Type B pancreatic cell (in vitro differentiated cells): ENCODE measurements at regions not wholly inside any gene's neighbourhood (a gene's known extent, or its start where the extent isn't known, plus 50 kb on each side); places are given as distances from the start of the nearest gene placed in this dataset.

Experiments used
- DNase-seq: peaks from one replicate; pipeline ENCODE4 v3.0.0; 2021; ENCODE audit warnings: mixed read lengths; ENCODE audit not compliant: unreplicated experiment; ENCODE audit errors: extremely low spot score
- H3K27ac Mint-ChIP-seq: 2 replicates; pipeline ENCODE4 v1.8.0; 2021; ENCODE audit warnings: mild to moderate bottlenecking, mixed read lengths
- H3K27me3 Mint-ChIP-seq: 2 replicates; pipeline ENCODE4 v1.8.0; 2021; ENCODE audit warnings: mixed read lengths
- H3K36me3 Mint-ChIP-seq: 2 replicates; pipeline ENCODE4 v1.8.0; 2021; ENCODE audit warnings: mixed read lengths
- H3K4me1 Mint-ChIP-seq: one replicate; pipeline ENCODE4 v1.8.0; 2021; ENCODE audit warnings: mixed read lengths; ENCODE audit not compliant: unreplicated experiment
- H3K4me3 Mint-ChIP-seq: 2 replicates; pipeline ENCODE4 v1.8.0; 2021; ENCODE audit warnings: mild to moderate bottlenecking, mixed read lengths
- H3K9me3 Mint-ChIP-seq: 2 replicates; pipeline ENCODE4 v1.8.0; 2021; ENCODE audit warnings: mixed read lengths
- TF ChIP-seq, protein P1 (sequence below): fragments of 200-600 bp; sonication (generic); conservative IDR thresholded peaks from 2 replicates; pipeline ENCODE4 v1.5.0; 2021; ENCODE audit warnings: antibody characterized with exemption, mild to moderate bottlenecking

DNA sequence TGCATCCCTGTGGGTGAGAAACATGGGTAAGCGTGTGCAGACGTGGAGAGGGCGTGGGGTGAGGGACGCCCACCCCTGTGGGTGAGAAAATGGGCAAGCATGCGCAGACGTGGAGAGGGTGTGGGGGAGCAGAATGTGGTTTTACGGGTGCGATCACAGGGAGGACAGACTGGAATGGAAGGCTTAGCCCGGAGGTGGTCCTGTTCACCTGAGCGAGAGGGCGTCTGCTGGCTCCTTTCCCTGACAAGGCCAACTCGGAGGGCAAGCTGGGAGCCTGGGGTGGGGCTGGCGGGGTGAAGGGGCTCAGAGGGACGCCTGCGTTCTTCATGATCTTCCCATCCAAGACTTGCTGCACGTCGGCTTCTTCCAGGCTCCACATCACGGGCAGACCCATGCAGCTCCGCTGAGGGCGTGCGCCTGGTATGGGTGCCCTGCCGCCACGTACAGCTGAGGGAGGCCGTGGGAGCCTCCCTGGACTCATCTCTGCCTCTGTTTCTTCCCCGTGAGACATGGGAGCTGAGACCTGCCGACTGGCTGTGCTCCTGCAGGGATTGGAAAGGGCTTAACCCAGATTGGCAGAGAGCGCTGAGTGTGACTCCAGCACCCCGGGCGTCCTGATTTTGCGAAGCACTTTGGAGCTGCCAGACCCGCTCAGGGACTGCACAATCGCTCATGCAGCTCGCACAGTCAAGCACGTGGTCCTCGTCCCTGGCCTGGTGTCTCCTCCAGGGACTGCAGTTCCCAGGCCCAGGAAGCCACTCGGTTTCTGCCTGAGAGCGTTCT is 74.3 kb upstream of the SHH start:
- DNase-seq: no peak

DNA sequence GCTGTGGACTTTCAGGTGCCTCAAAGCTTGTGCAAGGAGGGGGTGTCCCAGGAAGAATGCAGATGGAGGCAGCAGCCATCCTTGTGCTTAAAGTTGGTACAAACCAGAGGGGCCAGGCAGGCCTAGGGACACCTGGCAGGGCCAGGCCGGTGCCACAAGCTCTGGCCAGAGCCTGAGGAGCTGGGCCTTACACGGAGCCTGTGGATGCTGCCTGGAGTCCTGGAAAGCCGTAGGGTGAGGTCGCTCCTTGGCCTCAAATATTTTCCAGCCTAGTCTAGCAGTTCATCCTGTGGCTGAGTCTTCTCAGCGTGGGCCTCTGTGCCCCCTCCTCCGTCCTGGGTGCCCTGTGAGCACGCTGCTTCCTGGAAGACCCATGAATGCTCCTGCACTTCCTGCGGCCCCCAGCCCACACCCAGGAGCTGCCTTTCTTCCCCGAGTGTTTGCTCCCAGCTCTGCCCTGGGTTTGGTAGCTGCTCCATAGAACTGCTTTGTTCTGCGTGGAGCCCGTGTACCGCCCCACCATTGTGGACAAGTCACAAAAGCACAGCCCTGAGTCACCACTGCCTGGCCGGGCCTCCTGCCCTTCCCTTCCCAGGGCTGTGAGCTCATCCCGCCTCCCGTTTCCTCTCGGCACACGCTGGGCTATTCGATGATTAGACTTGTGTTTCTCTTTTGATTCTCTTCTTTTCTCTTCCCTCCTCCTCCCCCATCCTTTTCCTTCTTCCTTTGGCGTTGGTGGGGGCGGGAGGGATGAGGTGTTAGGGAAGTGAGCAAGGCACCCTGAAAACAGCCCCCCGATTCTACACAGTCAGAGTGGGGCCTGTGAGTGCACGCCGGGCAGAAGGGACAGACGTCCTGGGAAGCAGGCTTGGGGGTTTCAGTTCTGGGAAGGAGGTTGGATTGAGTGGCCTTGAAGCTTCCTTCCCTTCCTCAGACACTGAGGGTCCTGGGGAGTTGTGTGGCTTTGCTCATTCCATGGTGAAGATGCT is 73.2 kb upstream of the SHH start:
- H3K27ac Mint-ChIP-seq: no peak overlapping the region
- no peaks in the 10 kb centered on the region for H3K9me3 Mint-ChIP-seq
- peaks cover 5% of the 10 kb centered on the region for H3K4me1 Mint-ChIP-seq
- H3K27me3 Mint-ChIP-seq: peaks cover 4% of the 10 kb centered on the region
- H3K4me3 Mint-ChIP-seq: no peak overlapping the region
- DNase-seq: no peak
- H3K36me3 Mint-ChIP-seq: no peaks in the 10 kb centered on the region
- TF ChIP-seq, protein P1, sequence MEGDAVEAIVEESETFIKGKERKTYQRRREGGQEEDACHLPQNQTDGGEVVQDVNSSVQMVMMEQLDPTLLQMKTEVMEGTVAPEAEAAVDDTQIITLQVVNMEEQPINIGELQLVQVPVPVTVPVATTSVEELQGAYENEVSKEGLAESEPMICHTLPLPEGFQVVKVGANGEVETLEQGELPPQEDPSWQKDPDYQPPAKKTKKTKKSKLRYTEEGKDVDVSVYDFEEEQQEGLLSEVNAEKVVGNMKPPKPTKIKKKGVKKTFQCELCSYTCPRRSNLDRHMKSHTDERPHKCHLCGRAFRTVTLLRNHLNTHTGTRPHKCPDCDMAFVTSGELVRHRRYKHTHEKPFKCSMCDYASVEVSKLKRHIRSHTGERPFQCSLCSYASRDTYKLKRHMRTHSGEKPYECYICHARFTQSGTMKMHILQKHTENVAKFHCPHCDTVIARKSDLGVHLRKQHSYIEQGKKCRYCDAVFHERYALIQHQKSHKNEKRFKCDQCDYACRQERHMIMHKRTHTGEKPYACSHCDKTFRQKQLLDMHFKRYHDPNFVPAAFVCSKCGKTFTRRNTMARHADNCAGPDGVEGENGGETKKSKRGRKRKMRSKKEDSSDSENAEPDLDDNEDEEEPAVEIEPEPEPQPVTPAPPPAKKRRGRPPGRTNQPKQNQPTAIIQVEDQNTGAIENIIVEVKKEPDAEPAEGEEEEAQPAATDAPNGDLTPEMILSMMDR: no peak

More for the DNA sequence above, 74.3 kb upstream of the SHH start:
- Mint-ChIP-seq H3K36me3 (no peaks in the 10 kb centered on the region), H3K4me1 (peaks cover 5% of the 10 kb centered on the region), H3K4me3 (no peak overlapping the region), H3K9me3 (no peaks in the 10 kb centered on the region), H3K27me3 (no peaks in the 10 kb centered on the region), H3K27ac (no peak overlapping the region)
- TF ChIP-seq, protein P1: no peak

DNA sequence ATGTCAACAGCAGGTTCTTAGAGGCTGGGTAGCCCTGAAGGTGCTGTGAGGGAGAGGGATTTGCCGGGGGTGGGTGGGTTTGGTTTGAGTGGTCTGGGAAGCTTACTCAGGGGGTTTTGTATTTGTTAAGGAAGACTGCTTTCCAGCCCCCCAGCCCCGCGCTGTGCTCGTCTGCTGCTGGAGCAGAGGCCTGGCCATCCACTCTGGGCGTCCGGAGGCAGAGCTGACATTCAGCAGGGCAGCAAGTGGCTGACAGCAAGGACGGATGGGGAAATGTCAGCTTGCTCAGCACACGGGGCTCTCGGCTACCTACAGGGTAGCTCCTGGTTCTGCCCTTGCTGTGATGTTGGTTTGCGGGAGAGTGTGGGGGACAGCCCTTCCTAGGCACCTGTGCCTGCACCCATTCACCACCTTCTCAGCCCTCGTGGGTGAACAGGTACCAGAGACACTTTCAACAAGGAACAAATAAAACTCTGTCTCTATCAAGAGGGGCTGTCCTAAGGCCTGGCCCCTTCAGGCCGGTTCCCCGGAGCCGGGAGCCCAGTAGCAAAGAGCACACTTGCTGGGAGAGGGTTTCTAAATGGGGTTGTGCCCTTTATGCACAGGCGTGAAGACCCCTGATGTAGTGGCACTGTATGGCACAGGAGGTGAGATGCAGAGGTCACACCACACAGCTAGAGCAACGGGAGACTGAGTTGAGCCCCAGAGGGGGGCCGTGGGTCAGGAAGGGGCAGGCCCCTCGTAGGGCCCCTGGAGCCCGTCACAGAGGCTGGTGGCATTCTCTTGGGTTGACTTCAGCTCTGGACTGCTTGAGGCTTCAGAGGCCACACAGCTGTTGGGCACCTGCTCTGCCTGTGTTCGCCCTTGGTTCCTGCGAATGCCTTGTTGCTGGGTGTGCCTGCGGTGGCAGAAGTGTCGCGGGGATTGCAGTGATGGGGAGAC is 72.2 kb upstream of the SHH start:
- Mint-ChIP-seq H3K27ac (no peak overlapping the region), H3K4me3 (no peak overlapping the region), H3K9me3 (no peaks in the 10 kb centered on the region), H3K27me3 (peaks cover 4% of the 10 kb centered on the region), H3K4me1 (peaks cover 5% of the 10 kb centered on the region), H3K36me3 (no peaks in the 10 kb centered on the region)
- TF ChIP-seq, protein P1: no peak
- DNase-seq: peak; percentile 55

DNA sequence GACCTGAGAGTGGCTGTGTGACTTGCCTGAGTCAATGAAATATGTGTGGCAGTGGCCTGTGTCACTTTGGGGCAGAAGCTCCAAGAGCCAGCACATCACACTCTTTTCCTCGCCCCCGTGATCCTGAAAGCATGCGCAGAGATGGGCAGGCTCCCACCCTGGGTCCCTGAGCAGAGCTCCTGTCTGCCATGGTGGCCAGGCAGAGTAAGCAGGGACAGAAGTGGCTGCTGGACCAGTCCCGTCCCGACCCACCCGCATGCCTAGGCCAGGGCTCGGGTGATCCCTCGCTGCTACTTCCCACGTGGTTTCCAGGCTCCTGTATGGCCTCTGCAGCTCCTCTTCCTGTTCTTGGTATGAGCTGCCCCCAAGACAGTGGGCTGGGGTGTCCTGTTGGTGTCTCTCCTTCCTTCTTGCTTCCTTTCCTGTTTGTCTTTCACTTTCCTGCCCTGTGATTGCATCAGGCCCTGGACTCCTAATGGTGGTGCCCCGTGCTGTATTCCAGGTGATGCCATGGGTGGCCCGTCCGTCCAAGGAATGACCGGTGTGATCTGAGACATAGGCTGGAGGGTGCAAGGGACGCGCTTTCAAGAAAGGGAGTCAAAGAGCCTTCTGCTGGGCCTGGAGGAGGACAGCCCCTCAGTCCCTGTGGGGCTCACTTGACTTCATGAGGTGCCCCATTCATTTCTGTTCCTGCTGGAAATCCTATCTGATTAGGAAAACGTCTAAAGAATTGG is 71.4 kb upstream of the SHH start:
- H3K27me3 Mint-ChIP-seq: peaks cover 4% of the 10 kb centered on the region
- peak; percentile 56 for DNase-seq
- no peaks in the 10 kb centered on the region for H3K36me3 Mint-ChIP-seq
- H3K27ac Mint-ChIP-seq: no peak overlapping the region
- peaks cover 5% of the 10 kb centered on the region for H3K4me1 Mint-ChIP-seq
- TF ChIP-seq, protein P1: no peak
- H3K9me3 Mint-ChIP-seq: no peaks in the 10 kb centered on the region
- no peak overlapping the region for H3K4me3 Mint-ChIP-seq
